ENCODE measurements at regions not wholly inside any gene's neighbourhood (a gene's known extent, or its start where the extent isn't known, plus 50 kb on each side); places are given as distances from the start of the nearest gene placed in this dataset.
"Not testable (repeated sequence)": the region's sequence is repeated elsewhere in the genome, so short reads cannot be mapped to it uniquely, and the experiment has no call there.

DNA sequence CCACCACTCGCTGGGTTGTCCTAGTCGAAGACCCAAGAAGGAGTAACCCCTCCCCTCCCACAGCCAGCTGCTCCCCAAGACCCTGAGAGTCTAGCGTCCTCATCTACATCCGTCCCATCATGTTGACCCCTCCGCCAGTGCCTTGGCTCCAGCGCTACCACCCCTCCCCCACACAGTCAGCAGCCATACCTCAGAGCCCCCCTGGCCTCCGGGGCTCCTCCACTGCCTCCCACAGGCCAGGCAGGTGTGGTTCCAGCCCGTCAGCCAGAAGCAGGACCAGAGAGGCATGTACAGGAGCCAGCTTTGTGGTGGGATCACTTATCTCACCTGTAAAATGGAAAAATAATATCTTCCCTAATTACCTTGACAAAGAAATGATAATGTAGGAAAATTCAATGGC lies 51.5 kb upstream of the PHF21B start:
- intact Hi-C loops (cut with DNase I), result no loop called here
- no peak for DNase-seq (ENCODE audit: low spot score)
- ATAC-seq, result no peak

DNA sequence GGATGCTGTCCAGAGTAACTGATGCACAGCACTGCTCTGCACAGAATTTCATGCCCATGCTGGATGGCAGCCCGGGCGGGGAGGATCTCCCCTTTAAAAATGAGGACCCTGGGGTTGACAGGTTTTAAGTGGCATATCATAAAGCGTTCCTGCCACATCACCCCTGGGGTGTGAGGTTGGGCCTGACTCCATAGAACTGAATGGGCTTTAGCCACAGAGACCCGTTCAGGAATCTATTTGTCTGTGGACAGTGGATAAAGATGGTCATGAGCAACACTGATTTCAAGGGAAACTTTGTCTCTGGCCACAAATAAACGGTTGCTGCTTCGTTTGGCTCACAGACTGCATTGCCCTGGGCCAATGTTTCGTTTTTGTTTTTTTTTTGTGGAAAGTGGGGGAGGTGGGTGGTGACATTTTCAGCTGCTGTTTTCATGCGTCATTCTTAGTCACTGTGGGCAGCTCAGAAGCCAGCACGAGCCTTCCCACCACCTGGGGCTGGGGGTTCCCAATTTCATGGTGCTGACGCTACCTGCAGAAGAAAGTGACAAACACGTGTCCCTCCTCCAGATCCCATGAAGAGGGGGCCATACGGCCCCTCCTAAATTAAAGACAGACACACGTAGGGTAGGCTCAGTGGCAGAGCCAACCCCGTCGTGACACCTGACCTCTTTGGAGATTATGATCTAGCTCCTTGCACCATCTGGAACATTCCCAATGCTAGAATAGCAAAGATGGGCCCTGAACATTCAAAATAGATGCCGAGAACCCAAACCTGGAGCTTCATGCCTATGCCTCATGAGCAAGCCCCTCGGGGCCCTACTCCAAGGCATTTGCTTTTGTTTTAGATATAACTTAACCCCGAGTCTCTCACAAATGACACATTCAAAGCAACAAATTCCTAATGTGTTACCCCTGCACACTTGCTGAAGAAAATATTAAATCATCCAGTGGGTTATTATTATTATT lies 54.8 kb upstream of the PHF21B start:
- intact Hi-C loops (cut with DNase I), result no loop called here
- DNase-seq (ENCODE audit: low spot score) (no peak), ATAC-seq (no peak)

DNA sequence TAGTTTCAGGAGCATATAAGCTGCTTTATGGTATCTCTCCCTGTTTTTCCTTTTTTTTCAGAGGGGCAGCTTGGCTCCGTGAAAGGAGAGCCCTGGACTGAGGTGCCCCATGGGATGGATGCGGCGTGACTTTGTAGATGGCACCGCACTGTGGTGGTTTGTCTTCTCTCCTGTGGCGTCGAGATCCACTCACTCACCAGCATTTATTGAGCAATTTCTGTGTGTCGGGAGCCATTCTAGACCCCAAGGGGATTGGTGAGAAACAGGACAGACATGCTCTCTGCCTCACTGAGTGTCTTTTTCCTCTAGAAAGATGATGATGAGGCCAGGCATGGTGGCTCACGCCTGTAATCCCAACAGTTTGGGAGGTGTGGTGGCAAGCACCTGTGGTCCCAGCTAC lies 55.9 kb upstream of the PHF21B start:
- no peak for DNase-seq (ENCODE audit: low spot score)
- intact Hi-C loops (cut with DNase I), result no loop called here
- ATAC-seq, result no peak

DNA sequence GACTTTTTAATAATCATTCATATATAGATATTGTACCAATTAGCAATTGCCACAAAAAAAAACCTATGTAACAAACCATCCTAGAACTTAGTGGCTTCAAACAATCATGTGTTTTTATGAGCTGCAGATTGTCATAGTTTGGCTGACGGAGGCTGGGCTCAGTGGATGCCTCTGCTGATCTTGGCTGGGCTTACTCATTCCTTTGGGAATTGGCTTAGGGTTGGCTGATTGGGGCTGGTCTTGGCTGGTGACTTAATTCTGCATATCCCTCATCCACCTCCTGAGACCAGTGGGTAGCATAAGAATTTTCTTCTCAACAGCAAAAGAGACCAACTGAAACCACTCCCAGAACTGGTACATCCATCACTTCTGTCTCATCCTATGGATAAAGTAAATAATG lies 57.9 kb upstream of the PHF21B start:
- intact Hi-C loops (cut with DNase I), result no loop called here
- no peak for DNase-seq (ENCODE audit: low spot score)
- no peak for ATAC-seq

DNA sequence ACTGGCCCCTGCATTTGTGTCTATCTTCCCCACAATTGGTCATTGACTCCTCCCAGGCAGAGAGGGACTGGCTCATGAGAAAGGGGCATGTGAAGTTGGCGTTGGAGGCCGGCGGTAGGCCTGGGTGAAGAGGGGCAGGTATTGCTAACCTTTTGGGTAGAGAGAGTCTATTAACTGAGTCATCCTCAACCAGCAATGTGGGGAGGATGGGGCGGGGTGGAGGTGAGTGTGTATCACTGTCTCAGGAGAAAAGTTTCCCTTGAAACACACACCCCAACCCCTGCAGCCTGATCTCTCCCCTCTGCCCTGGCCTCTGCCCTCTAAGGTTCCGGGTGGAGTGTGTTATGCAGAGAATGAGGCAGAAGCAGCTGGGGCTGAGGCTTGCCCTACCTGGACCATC lies 60.1 kb upstream of the PHF21B start:
- no peak for ATAC-seq
- intact Hi-C loops (cut with DNase I), result no loop called here

DNA sequence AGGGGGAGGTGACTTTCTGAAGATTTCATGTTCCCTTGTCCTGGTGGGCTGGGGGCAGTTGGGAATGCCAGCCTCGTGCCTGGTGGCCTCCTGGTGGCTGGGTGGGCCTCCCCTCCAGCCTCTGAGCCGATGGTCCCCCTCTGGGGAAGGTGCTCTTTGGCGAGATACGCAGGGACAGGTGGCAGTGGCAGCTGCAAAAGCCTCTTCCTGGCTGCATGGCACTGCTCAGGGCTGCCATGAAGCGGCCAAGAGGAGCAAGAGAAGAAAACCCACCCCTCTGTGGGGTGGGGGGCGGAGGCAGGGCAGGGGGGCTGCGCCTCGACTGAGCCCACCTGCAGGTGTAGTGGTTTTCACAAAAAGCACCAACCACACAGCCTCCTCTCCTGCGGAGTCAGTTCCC lies 61.8 kb upstream of the PHF21B start:
- ATAC-seq (no peak), DNase-seq (ENCODE audit: low spot score) (no peak)
- intact Hi-C loops (cut with DNase I), result no loop called here

More for the DNA sequence above, 60.1 kb upstream of the PHF21B start:
- no peak for DNase-seq (ENCODE audit: low spot score)

DNA sequence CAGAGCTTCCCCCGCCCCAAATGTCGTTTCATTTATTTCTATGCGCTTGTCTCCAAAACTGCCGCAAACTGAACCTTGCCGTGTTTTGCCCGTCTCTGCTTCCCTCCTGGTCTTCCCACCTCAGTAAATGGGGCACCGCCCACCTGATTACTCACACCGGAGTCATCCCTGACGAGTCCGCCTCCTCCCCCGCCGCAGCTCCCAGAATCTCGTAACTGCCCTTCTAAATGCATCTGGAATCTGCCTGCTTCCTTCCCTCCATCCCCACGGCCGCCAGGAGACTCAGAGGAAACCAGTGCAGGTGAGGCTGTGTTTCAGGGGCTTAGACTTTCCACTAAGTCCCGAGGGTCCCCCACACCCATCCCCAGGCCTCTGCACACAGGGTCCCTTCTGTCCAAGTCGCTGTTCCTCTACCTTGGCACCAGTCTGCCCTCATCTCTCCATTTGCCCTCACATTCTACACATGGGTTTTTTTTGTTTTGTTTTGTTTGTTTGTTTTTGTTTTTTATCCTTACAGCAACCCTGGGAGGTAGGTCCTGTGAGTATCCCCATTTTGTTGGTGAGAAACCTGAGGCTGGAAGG lies 62.6 kb upstream of the PHF21B start:
- DNase-seq (ENCODE audit: low spot score), result no peak
- intact Hi-C loops (cut with DNase I), result no loop called here
- ATAC-seq, result no peak

DNA sequence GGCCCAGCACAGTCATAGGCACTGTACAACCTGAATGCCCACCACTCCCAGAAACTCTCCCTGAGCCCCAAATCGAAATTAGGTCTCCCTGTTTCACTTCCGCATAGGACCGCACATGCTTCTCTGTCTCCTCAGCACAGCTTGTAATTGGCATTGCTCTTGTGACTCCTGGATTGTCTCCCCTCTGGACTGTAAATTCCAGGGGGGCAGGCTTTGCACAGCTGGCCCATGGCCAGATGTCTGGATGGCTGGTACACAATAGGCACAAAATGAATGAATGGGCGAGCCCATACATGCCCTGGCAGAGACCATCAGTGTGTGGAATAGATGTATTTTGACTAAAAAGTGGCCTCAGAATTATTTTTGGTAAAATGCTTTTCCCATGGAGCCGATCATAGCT lies 63.3 kb upstream of the PHF21B start:
- DNase-seq (ENCODE audit: low spot score) (no peak), ATAC-seq (no peak)

DNA sequence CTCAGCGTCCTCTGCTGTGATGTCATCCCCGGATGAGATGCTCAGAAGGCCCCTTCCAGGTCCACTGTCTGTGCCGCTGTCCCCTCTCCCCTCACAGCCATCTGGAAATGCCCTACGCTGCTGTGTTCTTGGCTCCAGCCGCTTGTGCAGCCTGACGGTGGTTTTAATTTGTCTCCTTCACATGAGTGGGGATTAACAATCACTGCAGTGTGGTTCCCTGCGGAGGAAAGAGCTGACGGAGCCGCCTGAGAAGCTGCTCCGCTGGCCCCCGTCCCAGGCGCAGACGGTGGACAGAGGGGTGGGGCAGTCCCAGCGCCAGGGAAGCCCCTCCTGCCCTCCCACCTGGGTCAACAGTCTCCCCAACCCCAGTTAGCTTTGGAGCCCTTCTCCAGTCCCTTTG lies 67.5 kb upstream of the PHF21B start:
- DNase-seq (ENCODE audit: low spot score) (no peak), ATAC-seq (no peak)
- intact Hi-C loops (cut with DNase I), result no loop called here

More for the DNA sequence above, 63.3 kb upstream of the PHF21B start:
- intact Hi-C loops (cut with DNase I), result no loop called here

DNA sequence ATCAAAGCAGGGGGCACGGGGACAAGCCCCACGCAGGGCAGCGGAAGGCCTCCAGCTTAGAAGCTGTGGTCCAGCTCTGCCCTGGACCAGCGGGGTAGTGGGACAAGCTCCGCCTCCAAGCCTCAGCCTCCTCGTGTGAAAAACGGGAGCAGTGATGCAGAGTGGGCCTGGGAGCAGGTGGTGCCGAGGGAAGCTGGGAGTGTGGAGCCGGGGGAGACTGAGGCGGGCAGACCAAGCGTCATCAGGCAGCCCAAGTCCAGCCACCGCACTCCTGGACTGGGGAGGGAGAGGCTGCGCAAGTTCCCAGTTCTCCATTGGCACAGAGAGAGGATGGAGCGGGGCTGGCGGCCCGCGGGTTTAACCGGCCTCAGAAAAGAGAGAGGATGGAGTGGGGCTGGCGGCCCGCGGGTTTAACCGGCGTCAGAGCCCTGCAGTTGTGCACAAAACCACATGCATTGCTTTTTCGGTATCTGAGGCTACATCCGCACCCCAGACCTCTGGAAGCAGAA lies 68.1 kb upstream of the PHF21B start:
- ATAC-seq (no peak), DNase-seq (ENCODE audit: low spot score) (no peak)
- intact Hi-C loops (cut with DNase I), result no loop called here

DNA sequence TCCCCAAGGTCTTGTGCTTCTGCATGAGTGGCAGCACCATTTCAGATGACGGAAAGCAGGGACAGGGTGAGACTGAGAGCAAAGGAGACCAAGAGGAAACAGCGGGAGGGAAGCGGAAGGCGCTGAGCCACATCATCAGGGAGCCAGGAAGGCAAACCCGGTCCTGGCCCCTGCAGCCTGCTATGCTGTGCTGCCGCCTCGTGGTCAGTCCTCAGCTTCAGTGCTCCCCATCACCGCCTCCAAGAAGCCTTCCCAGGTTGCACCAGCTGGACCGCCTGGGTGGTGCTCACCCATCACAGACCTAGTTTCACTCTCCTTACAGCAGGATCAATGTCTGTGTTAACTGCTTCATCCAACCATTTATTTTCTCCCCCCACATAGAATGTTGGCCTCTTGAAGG lies 73.0 kb upstream of the PHF21B start:
- intact Hi-C loops (cut with DNase I), result no loop called here
- no peak for ATAC-seq
- DNase-seq (ENCODE audit: low spot score), result no peak

DNA sequence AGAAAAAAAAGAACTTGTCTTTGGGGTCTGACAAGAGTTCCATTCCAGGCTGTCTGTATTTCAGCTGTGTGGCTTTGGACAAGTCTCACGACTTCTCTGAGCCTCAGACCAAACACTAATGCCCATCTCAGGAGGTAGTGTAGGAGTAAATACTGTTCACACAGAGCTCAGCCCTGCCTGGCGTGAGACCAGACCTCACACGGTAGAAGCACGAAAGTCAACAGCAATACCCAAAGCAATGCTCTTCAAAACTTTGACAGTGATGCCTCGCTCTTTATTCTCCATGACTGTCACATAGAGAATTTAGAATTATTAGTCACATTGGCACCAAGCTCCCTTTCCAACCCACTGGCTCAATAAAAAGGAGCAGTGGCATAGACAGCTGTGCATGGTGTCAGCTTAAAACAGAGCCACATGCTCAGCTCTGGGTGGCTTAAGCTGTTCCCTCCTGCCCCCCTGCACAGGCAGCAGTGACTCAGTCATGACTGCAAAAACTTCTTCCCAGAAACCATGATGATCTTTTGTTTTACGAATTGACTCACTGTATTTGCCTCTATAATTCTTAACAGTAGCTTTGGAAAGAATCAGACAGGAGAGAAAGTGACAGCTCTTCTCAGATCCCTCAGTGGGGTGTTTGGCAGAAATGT lies 74.0 kb upstream of the PHF21B start:
- ATAC-seq (no peak), DNase-seq (ENCODE audit: low spot score) (no peak)
- intact Hi-C loops (cut with DNase I), result no loop called here

DNA sequence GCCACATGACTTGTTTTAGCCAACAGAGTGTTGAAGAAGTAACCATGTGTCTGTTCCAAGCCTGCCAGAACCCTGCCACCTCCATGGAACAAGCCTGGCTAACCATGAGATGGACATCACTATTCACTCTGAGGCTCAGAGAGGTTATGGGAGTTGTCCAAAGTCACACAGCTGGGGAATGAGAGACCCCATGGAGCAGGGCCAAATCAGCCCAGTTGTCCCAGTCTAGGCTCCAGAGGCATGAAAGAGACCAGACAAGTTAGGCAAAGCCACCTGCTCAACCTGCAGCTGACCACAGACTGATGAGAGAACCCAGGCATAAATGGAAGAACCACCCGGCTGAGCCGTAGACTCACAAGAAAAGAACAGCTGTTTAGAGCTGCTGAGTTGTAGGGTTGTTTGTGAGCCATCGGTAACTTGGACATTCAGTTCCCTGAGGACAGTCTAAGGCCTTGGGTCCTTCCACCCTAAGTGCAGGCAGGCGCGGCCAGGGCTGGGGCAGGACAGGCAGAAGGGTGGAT lies 74.7 kb upstream of the PHF21B start:
- intact Hi-C loops (cut with DNase I), result no loop called here
- ATAC-seq (no peak), DNase-seq (ENCODE audit: low spot score) (no peak)

DNA sequence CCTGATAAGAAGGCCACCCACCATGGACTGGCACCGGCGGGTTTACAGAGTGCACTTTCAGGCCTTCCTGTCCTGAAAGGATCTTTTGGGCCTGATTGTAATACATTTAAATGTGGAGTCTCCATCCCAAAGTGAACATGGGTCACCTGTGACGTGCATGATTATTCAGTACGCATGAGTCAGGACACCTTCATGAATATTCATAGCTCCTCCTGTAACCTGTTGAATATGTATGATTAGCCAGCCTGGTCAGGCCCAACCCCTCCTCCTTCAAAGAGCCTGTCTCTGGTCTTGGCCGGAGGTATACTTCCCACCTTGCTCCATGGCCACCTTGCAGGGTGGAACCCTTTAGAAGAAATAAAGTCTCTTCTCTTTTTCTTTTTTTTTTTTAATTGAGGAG lies 75.9 kb upstream of the NUP50 start:
- intact Hi-C loops (cut with DNase I), result no loop called here
- DNase-seq (ENCODE audit: low spot score), result no peak
- no peak for ATAC-seq

DNA sequence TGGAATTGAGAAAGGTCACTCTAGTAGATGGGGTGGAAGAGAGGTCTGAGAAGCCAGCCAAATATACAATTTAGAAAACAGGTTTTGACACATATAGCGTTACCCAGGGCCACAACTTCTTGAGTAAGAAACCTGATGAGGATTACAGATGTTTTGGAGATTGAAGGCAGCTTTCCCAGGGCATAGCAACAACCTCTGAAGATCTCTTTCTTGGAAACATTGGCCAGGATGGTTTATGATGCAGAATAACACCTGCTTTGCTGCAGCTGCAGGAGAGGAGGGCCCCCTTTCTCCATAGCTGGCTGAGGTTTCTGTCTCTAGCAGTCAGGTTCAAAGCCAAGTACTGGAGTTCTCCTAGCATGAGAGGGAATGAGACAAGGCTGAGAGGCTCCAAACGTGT lies 75.1 kb upstream of the NUP50 start:
- intact Hi-C loops (cut with DNase I), result no loop called here
- DNase-seq (ENCODE audit: low spot score) (no peak), ATAC-seq (no peak)

DNA sequence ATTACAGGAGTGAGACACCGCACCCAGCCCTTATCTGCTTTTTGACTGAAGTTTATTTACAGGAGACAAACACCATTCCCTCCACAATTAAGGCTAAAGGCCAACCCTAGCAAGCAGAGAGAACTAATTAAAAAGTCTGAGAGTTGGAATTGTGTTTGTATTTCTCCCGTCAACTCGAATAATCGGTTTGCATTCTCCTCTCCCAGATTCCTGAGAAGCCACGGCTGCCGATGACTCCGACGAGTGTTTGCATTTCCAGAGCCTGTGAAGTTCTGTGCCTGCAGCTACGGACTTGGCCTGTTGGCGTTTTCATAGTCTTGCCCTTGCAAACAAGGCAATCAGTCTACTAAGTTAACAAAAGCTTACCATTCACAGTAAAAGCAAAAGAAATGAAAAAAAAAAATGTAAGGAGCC lies 73.2 kb upstream of the NUP50 start:
- intact Hi-C loops (cut with DNase I), result no loop called here

DNA sequence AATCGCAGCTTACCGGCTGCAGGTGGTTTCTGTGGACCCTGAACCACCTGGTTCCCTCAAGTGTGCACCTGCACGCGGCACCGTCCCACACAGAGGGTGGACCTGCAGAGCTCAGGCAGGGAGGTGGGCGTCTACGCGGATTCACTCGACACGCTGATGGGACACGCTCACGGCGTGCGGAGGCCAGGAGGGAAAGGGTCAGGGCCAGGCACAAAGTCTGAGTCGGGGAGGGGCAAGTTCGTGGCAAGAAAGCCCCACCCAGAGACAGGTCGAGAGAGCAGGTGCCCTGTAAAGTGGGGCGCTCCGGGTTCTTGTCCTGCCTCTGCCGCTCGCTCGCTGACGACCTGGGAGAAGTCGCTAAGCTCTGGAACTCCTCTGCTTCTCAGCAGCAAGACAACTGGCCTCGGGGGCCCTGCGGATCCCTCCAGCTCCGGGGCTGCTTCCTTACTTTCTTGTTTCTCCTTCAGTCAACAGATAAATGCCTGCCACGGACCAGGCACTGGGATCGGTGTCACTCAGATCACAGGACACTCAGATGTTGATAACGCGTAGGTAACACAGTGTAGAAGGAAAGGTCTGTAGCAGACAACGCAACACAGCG lies 72.4 kb upstream of the NUP50 start:
- ATAC-seq (no peak), DNase-seq (ENCODE audit: low spot score) (no peak)
- intact Hi-C loops (cut with DNase I), result no loop called here

More for the DNA sequence above, 73.2 kb upstream of the NUP50 start:
- ATAC-seq, result no peak
- DNase-seq (ENCODE audit: low spot score), result no peak

DNA sequence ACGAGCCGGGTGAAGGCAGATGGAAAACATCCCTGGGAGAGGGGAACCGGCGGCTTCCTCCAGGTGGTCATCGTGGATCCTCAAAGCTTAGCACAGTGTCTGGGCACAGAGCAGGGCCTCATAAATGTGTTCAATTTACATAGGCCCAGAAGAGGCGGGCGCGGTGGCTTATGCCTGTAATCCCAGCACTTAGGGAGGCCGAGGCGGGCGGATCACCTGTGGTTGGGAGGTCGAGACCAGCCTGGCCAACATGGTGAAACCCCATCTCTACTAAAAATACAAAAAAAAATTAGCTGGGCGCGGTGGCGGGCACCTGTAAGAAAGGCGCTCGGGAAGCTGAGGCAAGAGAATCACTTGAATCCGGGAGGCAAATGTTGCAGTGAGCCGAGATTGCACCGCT lies 71.8 kb upstream of the NUP50 start:
- DNase-seq (ENCODE audit: low spot score); ATAC-seq; intact Hi-C loops (cut with DNase I): not testable (repeated sequence)

DNA sequence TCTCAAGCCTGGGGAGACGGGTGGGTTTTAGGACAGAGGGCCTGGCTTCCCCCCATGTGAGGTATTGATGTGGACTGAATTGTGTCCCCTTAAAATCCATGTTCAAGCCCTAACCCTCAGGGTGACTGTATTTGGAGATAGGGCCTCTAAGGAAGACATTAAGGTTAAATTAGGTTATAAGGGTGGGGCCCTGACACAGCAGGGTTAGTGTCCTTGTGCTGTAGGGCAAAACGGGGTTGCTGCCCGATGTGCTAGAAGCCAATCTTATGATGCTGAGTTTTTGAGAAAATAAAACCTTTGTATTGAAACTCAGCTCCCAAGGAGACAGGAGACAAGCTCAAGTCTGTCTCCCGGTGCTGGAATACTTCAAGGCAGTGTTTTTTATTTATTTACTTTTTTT lies 71.1 kb upstream of the NUP50 start:
- intact Hi-C loops (cut with DNase I), result no loop called here
- ATAC-seq (no peak), DNase-seq (ENCODE audit: low spot score) (no peak)
